HG03565 (cell line): ENCODE measurements at regions not wholly inside any gene's neighbourhood (a gene's known extent, or its start where the extent isn't known, plus 50 kb on each side); places are given as distances from the start of the nearest gene placed in this dataset.
"Not testable (repeated sequence)": the region's sequence is repeated elsewhere in the genome, so short reads cannot be mapped to it uniquely, and the experiment has no call there.

Experiments
- ATAC-seq: cut with Tn5 transposase; IDR thresholded peaks from one replicate; pipeline ENCODE4 v1.9.1; 2021; ENCODE audit warnings: mild to moderate bottlenecking, moderate library complexity; ENCODE audit not compliant: unreplicated experiment

DNA sequence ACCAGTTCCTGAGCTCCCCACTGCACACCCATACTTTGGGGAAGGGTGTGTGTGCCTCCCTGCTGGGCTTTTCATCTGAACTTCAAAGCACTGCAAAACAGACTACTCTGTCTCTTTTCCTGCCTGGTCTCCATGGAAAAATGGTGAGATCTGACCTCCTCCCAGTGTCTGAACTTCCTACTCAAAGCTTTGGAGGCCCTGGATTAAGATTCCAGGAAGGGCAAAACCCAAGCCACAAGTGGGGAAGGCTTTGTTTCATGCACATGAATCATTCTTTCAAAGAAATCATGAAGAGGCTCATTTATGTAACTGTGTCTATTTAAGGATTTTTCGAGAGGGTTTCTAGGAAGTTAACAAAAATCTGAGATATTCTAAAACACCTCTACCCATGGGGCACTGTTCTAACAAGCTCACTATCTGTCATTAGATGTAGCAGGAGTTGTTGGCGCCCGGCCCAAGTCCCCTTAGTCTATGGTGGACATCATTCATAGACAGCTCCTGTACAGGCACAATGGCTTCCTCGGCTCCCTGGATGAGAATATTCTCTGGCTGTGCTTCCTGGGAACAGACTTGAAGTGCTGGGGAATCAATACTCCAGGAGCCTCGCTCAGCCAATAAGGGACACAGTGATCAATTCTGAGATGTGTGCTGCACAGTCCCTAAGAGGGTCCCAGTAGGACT, 224.0 kb downstream of the KTN1 start:
- no peak for ATAC-seq

DNA sequence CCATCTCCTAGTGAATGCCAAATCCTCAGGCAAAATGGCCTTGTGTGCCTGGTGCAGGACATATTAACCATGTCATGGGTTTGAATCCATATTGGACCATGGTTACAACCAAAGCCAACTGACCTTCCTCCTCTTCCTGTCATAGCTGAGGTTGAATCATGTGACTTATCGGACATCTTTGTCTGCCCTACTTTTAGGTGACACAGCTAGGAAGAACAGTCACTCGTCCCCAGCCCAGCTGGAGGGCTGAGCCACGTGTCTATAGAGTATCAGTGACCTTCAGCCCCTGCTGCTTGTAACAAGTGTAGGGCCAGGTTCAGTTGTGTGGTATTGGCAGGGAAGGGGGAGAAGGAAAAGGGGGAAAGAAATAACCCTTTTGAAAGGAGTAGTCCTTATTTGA, 225.2 kb downstream of the KTN1 start:
- ATAC-seq = no peak

DNA sequence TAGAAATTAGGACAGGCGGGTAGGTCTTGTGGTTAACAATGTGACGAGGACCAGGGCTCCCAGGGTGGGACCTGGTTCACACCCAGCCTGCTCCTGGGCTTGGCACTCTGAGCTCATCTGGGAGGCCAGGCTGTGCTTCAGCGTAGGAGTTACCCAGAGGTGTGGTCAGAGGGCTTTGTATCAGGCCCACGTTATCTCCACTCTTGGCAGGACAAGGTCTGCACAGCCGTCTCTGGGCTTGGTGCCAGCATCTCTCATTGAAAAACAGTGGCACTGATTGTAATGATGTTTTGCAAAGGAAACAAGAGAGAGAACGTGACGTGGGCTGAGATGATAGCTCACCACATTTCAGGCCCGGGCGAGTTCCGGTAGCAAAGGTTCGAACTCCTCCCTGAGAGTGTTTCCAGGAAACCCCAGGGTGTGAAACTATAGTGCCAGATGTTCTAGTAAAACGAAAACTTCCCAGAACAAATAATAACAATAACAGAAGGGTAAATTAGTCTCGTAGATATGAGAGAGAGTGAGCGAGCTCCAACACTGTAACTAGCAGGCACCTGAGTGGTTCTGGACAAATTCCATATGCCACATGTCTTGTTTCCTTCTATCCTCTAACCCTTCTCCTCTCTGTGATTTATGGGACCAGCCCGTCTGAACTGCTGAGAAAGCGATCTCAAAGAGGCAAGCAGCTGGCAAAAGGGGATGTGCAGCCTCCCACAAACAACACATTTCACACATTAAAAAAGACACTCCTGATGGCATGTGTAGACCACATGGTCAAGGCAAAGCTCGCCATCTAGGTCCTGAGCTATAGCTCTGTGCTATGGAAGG, 227.3 kb downstream of the KTN1 start:
- ATAC-seq = no peak

DNA sequence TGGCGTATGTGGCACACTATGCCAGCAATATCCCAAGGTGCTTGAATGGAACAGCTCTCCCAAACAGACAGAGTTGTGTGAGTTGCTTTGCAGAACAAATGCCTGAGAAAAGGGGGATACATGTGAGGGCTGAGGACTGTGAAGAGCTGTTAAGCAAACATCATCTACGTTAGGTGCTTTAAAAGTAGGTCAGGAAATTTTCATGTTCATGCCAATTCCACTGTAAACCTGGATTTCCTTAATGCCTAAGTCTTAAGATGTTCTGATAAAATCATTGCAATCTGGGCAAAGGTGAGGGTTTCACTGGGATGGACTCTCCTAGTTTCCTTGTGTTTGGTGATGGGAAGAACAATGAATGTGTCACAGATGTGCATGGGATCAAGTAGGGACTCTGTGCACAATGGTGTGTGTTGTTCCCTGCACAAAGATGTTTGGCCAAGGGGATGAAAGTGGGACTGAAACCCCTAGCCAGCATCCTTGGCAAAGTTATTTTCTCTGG, 227.9 kb downstream of the KTN1 start:
- no peak for ATAC-seq

DNA sequence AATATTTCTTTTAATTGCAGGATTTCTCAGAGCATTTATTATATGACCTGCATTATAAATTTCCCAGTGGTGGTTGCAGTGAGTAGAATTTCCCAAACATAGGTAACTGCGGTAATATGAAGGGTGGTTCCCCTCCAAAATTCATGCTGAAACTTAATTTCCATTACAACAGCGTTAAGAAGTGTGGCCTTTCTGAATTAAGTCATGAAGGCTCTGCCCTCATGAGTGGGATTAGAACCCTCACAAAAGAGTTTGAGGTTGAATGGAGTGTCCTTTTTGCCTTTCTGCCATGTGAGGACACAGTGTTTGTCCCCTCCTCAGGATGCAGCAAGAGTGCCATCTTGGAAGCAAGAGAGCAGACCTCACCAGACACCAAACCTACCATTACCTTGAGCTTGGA, 233.6 kb downstream of the KTN1 start:
- ATAC-seq = no peak

DNA sequence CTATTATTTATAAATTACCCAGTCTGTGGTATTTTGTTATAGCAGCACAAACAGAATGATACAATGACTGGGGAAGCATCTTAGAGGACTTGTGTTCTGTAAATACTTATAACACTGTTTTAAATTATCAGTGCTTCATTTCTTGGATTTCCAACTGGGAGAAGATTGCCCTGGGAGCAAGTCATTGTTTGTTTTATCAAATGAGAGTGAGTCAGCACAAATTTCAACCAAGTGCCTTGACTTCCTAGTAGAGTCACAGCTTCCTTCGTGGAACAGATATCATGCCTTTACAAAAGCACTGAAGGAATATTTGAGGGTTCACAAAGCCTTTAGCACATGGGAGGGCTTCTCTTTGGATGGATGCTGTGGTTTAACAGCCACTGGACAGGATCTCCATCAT, 234.1 kb downstream of the KTN1 start:
- no peak for ATAC-seq

DNA sequence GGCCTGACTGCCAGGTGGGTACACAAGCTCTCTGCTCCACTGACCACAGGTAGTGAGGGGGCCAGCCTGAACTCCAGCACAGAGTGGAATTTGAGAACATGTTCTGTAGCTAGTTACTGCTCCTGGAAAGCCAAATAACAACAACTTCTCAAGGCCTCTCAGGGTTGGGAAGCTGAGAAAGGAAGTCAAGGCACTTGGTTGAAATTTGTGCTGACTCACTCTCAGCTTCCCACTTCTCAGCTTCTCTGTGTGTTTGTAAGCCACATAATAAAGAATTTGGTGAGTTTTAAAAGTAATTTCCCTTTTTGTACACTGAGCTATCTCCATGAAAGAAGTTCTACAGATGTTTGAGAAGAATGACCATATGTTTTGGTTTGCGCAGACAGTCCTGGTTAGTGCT, 234.9 kb downstream of the KTN1 start:
- no peak for ATAC-seq

DNA sequence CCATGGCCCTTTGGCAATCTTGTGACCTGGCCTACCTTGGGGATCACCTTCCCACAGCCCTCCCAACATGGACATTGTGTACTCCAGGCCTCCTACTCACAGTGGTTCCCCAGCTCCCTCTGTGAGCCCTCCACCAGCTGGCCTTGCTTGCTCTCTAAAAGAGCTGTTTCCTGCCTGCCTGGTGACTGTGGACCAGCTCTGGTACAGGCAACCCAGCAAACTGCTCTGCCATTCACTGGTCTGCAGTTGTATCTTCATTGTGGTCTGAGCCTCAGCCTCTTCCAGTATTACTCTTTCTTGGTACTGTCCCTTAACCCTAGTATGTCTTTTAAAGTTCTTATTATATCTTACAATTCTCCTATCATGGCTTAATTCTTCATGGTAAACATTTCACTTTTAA, 236.2 kb downstream of the KTN1 start:
- no peak for ATAC-seq

DNA sequence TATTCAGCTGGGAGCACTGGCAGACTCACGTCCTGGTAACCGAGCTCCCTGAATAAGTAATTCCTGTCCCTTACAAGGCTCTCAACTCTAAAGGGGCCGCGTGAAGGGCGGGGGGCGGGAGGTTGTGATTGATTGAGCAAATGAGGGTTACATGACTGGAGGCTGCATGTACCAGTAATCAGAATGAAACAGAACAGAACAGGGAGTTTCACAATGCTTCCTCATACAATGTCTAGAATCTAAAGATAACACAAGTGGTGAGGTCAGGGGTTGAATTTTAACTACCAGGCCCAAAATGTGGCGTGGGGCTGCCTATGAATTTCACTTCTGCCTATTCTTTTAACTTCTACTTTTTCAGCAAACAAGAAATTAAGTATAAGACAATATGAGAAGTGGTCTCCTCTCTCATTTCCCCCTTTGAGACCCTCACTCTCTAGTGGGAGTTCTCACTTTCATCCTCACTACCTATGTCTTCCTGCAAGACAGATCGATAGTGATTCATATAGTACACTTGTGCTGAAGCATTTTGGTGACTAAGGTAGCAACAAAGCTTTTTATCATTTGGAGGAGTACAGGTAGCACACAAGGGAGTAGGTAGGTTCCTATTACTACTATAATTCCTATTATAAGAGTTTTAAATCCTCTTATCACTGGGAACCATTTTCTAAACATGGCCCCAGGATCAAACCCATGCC, 239.8 kb downstream of the KTN1 start:
- ATAC-seq = peak; percentile 74

DNA sequence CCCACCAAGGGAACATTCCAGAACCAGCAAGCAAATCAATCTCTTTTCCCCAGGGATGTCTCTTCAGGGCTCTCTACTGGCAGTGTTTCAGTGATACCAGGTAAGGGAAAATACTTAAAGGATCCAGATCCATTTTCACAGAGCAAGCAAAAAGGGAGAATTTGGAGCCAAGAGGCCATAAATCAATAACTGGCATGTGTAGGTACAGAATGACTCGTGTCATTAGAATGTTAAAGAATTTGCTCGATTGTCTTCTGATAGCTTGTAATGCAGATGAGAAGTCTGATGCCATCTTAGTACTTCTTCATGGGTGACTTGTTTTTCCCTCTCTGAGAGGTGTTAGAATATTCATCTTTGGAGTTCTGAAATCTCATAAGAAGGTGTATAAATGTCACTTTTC, 242.9 kb downstream of the KTN1 start:
- ATAC-seq = no peak

DNA sequence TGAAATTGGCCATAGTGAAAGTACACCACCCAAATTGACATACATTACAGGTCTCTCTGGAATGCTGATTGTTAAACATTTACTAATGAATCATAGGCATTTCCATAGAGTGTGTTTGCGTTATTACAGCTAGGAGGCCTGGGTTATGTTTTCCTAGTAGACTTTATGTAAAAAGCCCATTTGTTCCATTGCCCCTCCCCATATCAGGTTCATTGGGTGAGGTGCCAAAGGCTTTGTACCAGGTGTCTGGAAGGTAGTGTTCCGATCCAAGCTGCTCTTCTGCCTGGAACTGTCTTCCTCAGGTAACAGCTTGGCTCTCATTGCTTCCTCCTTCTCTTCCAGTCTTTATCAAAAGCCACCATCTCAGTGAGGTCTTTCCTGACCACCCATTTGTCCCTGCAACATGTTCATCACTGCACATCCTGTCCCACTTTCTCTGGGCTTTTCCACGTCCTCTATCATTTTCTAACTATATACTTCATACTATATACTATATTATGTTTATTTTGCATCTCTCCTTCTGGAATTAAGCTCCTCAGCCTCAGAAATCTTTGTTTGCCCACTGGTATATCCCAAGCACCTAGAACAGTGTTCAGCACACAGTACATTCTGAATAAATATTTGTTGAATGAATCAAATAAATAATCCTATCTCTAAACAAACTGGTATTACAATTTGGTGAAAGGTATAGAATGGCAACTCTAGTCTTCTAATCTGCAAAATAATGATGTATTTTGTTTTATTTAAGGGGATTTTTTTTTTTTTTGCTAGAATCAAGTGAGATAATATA, 252.3 kb downstream of the KTN1 start:
- ATAC-seq = no peak

DNA sequence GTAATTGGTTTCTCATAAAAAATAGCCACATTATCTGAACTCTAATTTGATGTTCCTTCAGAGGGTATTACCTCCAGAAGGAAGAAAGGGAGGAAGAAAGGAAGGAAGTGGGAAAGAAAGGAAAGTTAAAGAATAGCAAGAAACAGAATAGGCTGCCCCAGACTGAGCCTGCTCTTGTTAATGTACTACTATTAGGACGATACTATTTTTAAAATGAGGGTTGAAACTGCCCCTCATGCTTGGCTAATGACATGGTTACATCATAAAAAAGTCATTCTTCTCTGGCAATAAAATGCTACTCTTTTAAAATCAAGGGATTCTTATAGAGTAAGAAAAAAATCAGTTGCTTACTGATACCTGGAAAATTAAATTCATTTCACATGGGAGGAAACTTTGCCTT, 253.0 kb downstream of the KTN1 start:
- ATAC-seq = no peak

DNA sequence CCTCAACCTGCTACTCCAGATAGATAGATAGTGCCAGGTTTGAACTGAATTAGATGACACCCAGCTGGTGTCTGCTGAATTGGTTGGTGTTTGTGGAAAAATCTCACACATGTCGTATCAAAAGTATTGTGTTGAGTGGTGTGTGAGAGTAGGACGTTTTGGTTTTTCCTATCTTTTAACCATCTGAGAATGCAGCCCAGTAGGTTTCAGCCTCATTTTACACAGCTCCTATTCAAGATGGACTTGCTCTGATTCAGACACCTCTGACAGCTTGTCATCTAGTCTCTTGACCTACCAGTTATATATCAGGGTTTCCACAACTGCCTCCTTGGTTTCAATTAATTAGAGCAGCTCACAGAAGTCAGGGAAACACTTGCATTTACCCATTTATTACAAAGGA, 254.4 kb downstream of the KTN1 start:
- ATAC-seq = no peak

DNA sequence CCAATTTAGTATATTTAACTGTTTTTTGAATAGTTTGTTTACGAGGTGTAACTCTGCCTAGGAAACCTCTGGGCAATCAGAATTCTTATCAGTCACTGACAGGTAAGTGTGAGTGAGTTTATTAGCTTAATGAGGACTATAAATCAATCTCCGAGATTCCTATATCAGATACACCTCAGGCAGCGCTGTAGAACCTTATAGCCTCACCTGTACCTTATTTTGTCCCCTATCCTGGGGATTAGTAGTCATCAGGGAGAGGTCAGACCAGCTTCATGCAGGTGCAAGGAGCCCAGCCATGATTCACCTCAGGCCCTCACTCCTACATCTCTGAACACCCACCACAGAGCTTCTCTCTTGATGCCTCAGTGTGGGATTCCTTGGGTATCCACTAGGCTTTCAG, 256.0 kb downstream of the KTN1 start:
- ATAC-seq = no peak

DNA sequence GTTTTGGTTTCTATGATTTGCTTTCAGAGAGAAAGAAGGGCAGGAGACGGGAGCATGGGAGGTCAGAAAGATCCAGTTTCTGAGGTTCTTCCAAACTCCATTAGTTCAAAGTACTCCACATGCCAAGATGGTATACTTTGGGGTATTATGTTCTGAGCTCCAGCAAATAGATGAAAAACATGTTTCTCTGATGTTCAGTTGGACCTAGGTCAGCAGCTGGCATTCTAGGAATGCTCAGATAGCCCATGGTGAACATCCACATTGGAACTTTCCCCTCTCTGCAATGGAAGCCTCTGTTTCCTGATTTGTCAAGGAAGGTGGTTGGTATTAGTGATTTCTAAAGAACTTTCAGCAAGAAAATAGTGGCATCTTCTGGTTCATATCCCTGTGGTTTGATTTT, 257.5 kb downstream of the KTN1 start:
- ATAC-seq = no peak

DNA sequence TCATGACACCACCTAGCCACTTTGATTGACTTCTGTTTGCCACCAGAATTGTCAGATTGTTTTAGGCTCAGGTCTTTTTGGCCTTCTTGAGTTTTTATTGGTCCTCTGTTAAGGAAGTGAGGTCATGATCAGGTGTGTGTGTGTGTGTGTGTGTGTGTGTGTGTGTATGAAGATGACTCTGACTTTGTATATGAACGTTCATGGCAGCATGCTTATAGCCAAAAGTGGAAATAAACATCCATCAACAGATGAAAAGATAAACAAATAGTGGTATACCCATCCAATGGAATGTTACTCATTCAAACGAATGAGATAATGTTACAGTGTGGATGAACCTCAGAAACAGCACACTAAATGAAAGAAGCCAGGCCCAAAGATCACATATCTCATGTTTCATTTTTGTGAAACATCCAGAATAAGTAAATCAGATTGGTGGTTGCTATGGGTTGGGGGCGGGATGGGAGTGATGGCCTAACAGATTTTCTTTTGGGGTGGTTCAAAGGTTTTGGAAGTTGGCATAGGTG, 258.6 kb downstream of the KTN1 start:
- ATAC-seq = no peak

DNA sequence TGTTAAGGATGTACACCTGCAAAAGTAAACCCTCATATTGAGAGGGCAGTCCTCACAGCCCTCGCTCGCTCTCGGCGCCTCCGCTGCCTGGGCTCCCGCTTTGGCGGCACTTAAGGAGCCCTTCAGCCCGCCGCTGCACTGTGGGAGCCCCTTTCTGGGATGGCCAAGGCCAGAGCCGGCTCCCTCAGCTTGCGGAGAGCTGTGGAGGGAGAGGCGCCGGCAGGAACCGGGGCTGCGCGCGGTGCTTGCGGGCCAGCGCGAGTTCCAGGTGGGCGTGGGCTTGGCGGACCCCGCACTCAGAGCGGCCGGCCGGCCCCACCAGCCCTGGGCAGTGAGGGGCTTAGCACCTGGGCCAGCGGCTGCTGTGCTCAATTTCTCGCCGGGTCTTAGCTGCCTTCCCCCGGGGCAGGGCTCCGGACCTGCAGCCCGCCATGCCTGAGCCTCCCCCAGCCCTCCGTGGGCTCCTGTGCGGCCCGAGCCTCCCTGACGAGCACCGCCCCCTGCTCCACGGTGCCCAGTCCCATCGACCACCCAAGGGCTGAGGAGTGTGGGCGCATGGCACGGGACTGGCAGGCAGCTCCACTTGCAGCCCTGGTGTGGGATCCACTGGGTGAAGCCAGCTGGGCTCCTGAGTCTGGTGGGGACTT, 259.4 kb downstream of the KTN1 start:
- ATAC-seq = not testable (repeated sequence)

DNA sequence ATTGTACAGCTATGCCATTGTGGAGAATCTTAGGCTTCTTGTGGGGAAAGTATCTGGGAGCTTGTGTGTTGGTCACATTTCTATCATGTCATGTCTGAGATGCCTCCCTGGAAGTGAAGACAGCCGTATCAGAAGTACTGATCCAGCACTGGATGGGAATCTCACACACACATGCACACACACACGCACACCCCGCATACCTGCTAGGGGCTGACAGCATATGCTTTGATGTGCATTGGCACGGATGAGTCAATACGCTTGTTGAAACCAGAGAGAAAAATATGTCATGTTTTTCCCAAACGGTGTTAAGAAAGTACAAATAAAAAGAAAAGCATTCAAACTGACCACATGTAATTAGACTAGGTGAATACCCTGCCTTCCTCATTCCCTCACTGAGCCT, 260.8 kb downstream of the KTN1 start:
- ATAC-seq = no peak

DNA sequence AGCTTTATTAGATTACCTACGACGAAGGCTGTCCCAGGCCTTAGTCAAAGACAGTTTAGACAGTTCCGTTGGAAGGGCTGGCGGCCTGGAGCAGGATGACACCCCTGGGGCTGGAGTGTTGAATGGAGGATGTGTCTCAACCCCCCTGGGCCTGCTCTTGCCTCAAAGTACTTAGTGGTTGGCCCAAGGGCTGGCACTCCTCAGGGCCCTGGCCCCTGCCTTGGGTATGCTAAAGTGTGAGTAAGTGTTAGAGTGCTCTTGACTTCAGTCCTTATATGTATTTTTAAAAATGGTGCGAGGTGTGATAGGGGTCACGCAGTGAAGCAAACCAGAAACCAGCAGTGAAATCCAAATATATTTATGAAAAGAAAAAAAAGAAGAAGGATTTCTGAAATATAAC, 261.6 kb downstream of the KTN1 start:
- no peak for ATAC-seq

DNA sequence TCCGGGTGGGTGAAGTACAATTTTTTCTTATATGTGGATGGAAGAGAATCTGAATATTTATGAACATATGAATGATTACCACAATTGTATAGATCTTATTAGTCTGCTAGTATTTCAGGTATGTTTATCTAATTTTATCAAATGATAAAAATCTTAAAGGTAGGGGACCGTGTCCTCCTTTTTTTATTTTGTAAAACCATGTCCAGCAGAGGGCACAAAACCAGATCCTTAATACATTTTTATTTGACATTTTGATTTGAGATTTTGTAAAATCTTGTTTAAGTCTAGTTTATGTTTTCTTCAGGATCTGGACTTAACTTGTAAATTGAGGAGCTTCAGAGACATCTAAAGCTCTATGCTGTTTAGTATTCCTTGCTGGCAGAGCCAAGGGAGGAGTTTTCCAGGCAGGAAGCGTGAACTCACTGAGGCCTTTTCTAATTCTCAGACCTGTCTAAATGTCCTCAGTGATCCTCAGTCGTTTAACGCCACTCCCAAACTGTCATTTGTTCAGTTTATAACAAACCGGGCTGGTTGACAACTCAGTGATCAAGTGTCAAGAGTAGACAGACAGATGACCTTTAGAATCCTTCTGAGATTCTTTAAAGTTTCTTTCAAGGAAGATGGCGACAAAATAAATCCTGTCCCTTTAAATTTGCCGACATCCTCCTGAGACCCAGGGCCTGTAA, 263.9 kb downstream of the KTN1 start:
- no peak for ATAC-seq
